ENCODE measurements at regions not wholly inside any gene's neighbourhood (a gene's known extent, or its start where the extent isn't known, plus 50 kb on each side); places are given as distances from the start of the nearest gene placed in this dataset.

DNA sequence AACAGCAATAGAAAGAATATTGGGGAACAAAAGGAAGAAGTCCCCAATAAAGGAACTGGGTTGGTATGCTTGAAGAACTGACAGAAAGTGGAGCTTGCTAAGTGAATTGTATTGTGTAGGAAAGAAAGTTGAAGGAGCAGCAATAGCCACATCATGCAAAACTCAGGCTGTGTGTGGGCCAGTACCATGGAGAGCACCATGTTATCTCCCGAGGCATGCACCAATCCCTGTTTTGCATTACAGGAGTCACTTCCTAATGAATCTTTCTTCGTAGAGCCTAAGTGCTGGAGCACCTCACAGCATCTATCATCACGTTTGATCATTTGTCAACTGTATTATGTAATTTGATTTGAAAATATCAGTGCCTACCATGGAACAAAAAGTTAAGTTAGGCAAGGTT is 137.7 kb upstream of the NMUR2 start:
- Histone ChIP-seq H3K4me1 (ENCODE audit: control insufficient read depth in 1 of 2, insufficient read depth in 2 of 2, low read length in 2 of 2) (no peaks in the 10 kb centered on the region), H3K36me3 (ENCODE audit: control insufficient read depth in 1 of 2, insufficient read depth in 2 of 2, low read length in 2 of 2) (no peaks in the 10 kb centered on the region), H2AFZ (ENCODE audit: low read depth, low read length, poor library complexity, severe bottlenecking) (no peak overlapping the region), H3K79me2 (ENCODE audit: insufficient read depth, low read length) (no peaks in the 10 kb centered on the region), H3K4me3 (replicated peaks in 1 of 2; ENCODE audit: low read depth in 1 of 2, low read length in 2 of 2) (no peak overlapping the region), H3K9me2 (ENCODE audit: insufficient read depth) (no peaks in the 10 kb centered on the region), H3K9me3 (ENCODE audit: control insufficient read depth in 1 of 2, insufficient read depth in 1 of 2, low read depth in 1 of 2, low read length in 2 of 2) (no peaks in the 10 kb centered on the region), H3K27ac (ENCODE audit: low read depth, low read length) (no peak overlapping the region), H3K9ac (ENCODE audit: low read length) (no peak overlapping the region), H4K20me1 (ENCODE audit: insufficient read depth) (no peaks in the 10 kb centered on the region), H3K4me2 (ENCODE audit: low read length) (no peak overlapping the region), H3K27me3 (ENCODE audit: insufficient read depth, low read length) (no peaks in the 10 kb centered on the region)
- ChIA-PET RAD21 (ENCODE audit: low non-redundant PET in 1 of 2, low total read pairs in 2 of 2, uncharacterized antibody in 2 of 2, unreplicated experiment in 2 of 2) (no interaction called here), POLR2A (no interaction called here), CTCF (no interaction called here)
- no TSS peak for BruUV-seq (replicated peaks)
- intact Hi-C loops (cut with micrococcal nuclease) = no loop called here
- ATAC-seq = no peak
- TF ChIP-seq SIN3A (IDR thresholded peaks at IDR 0.05; ENCODE audit: low read depth) = no peak
- TF ChIP-seq, protein P1, sequence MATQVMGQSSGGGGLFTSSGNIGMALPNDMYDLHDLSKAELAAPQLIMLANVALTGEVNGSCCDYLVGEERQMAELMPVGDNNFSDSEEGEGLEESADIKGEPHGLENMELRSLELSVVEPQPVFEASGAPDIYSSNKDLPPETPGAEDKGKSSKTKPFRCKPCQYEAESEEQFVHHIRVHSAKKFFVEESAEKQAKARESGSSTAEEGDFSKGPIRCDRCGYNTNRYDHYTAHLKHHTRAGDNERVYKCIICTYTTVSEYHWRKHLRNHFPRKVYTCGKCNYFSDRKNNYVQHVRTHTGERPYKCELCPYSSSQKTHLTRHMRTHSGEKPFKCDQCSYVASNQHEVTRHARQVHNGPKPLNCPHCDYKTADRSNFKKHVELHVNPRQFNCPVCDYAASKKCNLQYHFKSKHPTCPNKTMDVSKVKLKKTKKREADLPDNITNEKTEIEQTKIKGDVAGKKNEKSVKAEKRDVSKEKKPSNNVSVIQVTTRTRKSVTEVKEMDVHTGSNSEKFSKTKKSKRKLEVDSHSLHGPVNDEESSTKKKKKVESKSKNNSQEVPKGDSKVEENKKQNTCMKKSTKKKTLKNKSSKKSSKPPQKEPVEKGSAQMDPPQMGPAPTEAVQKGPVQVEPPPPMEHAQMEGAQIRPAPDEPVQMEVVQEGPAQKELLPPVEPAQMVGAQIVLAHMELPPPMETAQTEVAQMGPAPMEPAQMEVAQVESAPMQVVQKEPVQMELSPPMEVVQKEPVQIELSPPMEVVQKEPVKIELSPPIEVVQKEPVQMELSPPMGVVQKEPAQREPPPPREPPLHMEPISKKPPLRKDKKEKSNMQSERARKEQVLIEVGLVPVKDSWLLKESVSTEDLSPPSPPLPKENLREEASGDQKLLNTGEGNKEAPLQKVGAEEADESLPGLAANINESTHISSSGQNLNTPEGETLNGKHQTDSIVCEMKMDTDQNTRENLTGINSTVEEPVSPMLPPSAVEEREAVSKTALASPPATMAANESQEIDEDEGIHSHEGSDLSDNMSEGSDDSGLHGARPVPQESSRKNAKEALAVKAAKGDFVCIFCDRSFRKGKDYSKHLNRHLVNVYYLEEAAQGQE (IDR thresholded peaks at IDR 0.05; ENCODE audit: low read depth) = peak; percentile 47
- DNase-seq (ENCODE audit: low read depth, low spot score) = no peak

DNA sequence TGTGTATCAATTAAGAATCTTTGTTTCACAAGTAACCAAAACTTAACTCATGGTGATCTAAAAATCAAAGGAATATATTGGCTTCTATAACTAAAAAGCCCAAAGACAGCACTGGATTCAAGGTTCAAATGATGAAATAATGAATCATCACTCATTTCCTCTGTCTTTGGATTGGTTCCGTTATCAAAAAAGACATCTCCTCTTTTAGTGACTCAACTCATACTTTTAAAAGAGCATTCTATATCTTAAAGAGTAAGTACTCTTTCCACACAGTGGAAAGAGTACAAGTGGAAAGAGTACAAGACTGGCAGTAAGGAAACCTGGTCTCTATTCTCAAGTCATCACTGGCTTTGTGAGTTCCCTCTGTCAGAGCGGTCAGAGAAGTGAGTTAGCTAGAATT is 141.4 kb upstream of the NMUR2 start:
- CTCF ChIA-PET = no interaction called here
- TF ChIP-seq EZH2 (IDR thresholded peaks at IDR 0.05) (no peak), ZNF274 (IDR thresholded peaks at IDR 0.05; ENCODE audit: low read depth, low read length) (no peak), CBX3 (IDR thresholded peaks at IDR 0.05; ENCODE audit: low read depth) (no peak), FOSL1 (IDR thresholded peaks at IDR 0.05; ENCODE audit: low read depth) (no peak), CEBPB (IDR thresholded peaks at IDR 0.05; ENCODE audit: low read depth) (no peak), RAD21 (IDR thresholded peaks at IDR 0.05; ENCODE audit: low read depth) (no peak), SIN3A (IDR thresholded peaks at IDR 0.05; ENCODE audit: low read depth) (no peak), YY1 (IDR thresholded peaks at IDR 0.05; ENCODE audit: extremely low read depth, insufficient replicate concordance, low read depth, low read length) (no peak)
- TF ChIP-seq, protein P2, sequence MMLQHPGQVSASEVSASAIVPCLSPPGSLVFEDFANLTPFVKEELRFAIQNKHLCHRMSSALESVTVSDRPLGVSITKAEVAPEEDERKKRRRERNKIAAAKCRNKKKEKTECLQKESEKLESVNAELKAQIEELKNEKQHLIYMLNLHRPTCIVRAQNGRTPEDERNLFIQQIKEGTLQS (IDR thresholded peaks at IDR 0.05) = no peak
- TF ChIP-seq, protein P3, sequence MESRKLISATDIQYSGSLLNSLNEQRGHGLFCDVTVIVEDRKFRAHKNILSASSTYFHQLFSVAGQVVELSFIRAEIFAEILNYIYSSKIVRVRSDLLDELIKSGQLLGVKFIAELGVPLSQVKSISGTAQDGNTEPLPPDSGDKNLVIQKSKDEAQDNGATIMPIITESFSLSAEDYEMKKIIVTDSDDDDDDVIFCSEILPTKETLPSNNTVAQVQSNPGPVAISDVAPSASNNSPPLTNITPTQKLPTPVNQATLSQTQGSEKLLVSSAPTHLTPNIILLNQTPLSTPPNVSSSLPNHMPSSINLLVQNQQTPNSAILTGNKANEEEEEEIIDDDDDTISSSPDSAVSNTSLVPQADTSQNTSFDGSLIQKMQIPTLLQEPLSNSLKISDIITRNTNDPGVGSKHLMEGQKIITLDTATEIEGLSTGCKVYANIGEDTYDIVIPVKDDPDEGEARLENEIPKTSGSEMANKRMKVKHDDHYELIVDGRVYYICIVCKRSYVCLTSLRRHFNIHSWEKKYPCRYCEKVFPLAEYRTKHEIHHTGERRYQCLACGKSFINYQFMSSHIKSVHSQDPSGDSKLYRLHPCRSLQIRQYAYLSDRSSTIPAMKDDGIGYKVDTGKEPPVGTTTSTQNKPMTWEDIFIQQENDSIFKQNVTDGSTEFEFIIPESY (IDR thresholded peaks at IDR 0.05; ENCODE audit: extremely low read depth, insufficient replicate concordance, low read length) = no peak
- TF ChIP-seq, protein P4, sequence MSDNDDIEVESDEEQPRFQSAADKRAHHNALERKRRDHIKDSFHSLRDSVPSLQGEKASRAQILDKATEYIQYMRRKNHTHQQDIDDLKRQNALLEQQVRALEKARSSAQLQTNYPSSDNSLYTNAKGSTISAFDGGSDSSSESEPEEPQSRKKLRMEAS (IDR thresholded peaks at IDR 0.05) = no peak
- TF ChIP-seq, protein P5, sequence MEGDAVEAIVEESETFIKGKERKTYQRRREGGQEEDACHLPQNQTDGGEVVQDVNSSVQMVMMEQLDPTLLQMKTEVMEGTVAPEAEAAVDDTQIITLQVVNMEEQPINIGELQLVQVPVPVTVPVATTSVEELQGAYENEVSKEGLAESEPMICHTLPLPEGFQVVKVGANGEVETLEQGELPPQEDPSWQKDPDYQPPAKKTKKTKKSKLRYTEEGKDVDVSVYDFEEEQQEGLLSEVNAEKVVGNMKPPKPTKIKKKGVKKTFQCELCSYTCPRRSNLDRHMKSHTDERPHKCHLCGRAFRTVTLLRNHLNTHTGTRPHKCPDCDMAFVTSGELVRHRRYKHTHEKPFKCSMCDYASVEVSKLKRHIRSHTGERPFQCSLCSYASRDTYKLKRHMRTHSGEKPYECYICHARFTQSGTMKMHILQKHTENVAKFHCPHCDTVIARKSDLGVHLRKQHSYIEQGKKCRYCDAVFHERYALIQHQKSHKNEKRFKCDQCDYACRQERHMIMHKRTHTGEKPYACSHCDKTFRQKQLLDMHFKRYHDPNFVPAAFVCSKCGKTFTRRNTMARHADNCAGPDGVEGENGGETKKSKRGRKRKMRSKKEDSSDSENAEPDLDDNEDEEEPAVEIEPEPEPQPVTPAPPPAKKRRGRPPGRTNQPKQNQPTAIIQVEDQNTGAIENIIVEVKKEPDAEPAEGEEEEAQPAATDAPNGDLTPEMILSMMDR (IDR thresholded peaks at IDR 0.05 in 2 of 3, conservative IDR thresholded peaks at IDR 0.05 in 1 of 3; ENCODE audit: borderline replicate concordance in 1 of 3, insufficient read depth in 1 of 3, low read depth in 2 of 3, low read length in 2 of 3) = no peak

More for the DNA sequence above, 141.4 kb upstream of the NMUR2 start:
- ChIA-PET RAD21 (ENCODE audit: low non-redundant PET in 1 of 2, low total read pairs in 2 of 2, uncharacterized antibody in 2 of 2, unreplicated experiment in 2 of 2) (no interaction called here), POLR2A (no interaction called here)
- no TSS peak for BruUV-seq (replicated peaks)
- intact Hi-C loops (cut with micrococcal nuclease) = no loop called here
- Histone ChIP-seq H3K27me3 (ENCODE audit: insufficient read depth, low read length) (no peaks in the 10 kb centered on the region), H3K9ac (ENCODE audit: low read length) (no peak overlapping the region), H4K20me1 (ENCODE audit: insufficient read depth) (no peaks in the 10 kb centered on the region), H3K9me2 (ENCODE audit: insufficient read depth) (no peaks in the 10 kb centered on the region), H3K36me3 (ENCODE audit: control insufficient read depth in 1 of 2, insufficient read depth in 2 of 2, low read length in 2 of 2) (no peaks in the 10 kb centered on the region), H3K4me1 (ENCODE audit: control insufficient read depth in 1 of 2, insufficient read depth in 2 of 2, low read length in 2 of 2) (no peaks in the 10 kb centered on the region), H3K4me3 (replicated peaks in 1 of 2; ENCODE audit: low read depth in 1 of 2, low read length in 2 of 2) (no peak overlapping the region), H3K4me2 (ENCODE audit: low read length) (no peak overlapping the region), H3K27ac (ENCODE audit: low read depth, low read length) (no peak overlapping the region), H2AFZ (ENCODE audit: low read depth, low read length, poor library complexity, severe bottlenecking) (no peak overlapping the region), H3K9me3 (ENCODE audit: control insufficient read depth in 1 of 2, insufficient read depth in 1 of 2, low read depth in 1 of 2, low read length in 2 of 2) (no peaks in the 10 kb centered on the region), H3K79me2 (ENCODE audit: insufficient read depth, low read length) (no peaks in the 10 kb centered on the region)
- DNase-seq (ENCODE audit: low read depth, low spot score) (no peak), ATAC-seq (no peak)
